GM19395 (cell line): ENCODE measurements at regions not wholly inside any gene's neighbourhood (a gene's known extent, or its start where the extent isn't known, plus 50 kb on each side); places are given as distances from the start of the nearest gene placed in this dataset.
A peak's percentile ranks its signal among the peaks of the same experiment; 100 is the strongest.

Source experiments
- ATAC-seq: cut with Tn5 transposase; IDR thresholded peaks from one replicate; pipeline ENCODE4 v1.9.1; 2021; ENCODE audit warnings: mild to moderate bottlenecking, moderate library complexity; ENCODE audit not compliant: unreplicated experiment

GRCh38 chr7:26044320-26044719 is 107.7 kb upstream of the NFE2L3 start:
- no peak for ATAC-seq

GRCh38 chr7:26046150-26046549 is 105.8 kb upstream of the NFE2L3 start:
- no peak for ATAC-seq

- ATAC-seq: no peak
Measured at GRCh38 chr7:26046878-26047277, 105.1 kb upstream of the NFE2L3 start.

- ATAC-seq: no peak
Measured at GRCh38 chr7:26048663-26049062, 103.3 kb upstream of the NFE2L3 start.

- ATAC-seq: no peak
Measured at GRCh38 chr7:26049081-26049480, 102.9 kb upstream of the NFE2L3 start.

GRCh38 chr7:26051021-26051420 is 101.0 kb upstream of the NFE2L3 start:
- no peak for ATAC-seq

GRCh38 chr7:26052706-26053105 is 99.3 kb upstream of the NFE2L3 start:
- ATAC-seq: no peak

- ATAC-seq: no peak
Measured at GRCh38 chr7:26054386-26054785, 97.6 kb upstream of the NFE2L3 start.

- no peak for ATAC-seq
Measured at GRCh38 chr7:26055241-26055640, 96.8 kb upstream of the NFE2L3 start.

- no peak for ATAC-seq
Measured at GRCh38 chr7:26060733-26061677, 91.0 kb upstream of the NFE2L3 start.

GRCh38 chr7:26061678-26062603 is 90.1 kb upstream of the NFE2L3 start:
- peak; percentile 66 for ATAC-seq

- ATAC-seq: no peak
Measured at GRCh38 chr7:26065652-26066051, 86.3 kb upstream of the NFE2L3 start.

GRCh38 chr7:26066736-26067135 is 85.3 kb upstream of the NFE2L3 start:
- ATAC-seq: no peak

GRCh38 chr7:26070290-26070689 is 81.7 kb upstream of the NFE2L3 start:
- no peak for ATAC-seq

GRCh38 chr7:26071622-26072456 is 80.2 kb upstream of the NFE2L3 start:
- no peak for ATAC-seq

GRCh38 chr7:26073041-26073440 is 79.0 kb upstream of the NFE2L3 start:
- ATAC-seq: no peak

GRCh38 chr7:26074919-26075318 is 77.1 kb upstream of the NFE2L3 start:
- no peak for ATAC-seq

GRCh38 chr7:26076691-26077090 is 75.3 kb upstream of the NFE2L3 start:
- no peak for ATAC-seq

- peak; percentile 91 for ATAC-seq
Measured at GRCh38 chr7:26078437-26079336, 73.3 kb upstream of the NFE2L3 start.

- no peak for ATAC-seq
Measured at GRCh38 chr7:26081638-26082037, 70.4 kb upstream of the NFE2L3 start.
